Left ventricle myocardium inferior (tissue), 1 donor: ENCODE measurements at regions not wholly inside any gene's neighbourhood (a gene's known extent, or its start where the extent isn't known, plus 50 kb on each side); places are given as distances from the start of the nearest gene placed in this dataset.

Experiments used
- DNase-seq: peaks from one replicate; pipeline ENCODE4 v3.0.0-alpha.2; 2020
- H3K27ac ChIP-seq: fragments of 200-600 bp; replicated peaks from 2 replicates; pipeline ENCODE4 v1.8.0; 2021
- H3K27me3 ChIP-seq: fragments of 200-600 bp; 2 replicates; pipeline ENCODE4 v1.8.0; 2021; ENCODE audit warnings: low read depth
- H3K36me3 ChIP-seq: fragments of 200-600 bp; 2 replicates; pipeline ENCODE4 v1.8.0; 2021
- H3K4me1 ChIP-seq: fragments of 200-600 bp; 2 replicates; pipeline ENCODE4 v1.8.0; 2021
- H3K4me3 ChIP-seq: fragments of 200-600 bp; 2 replicates; pipeline ENCODE4 v1.8.0; 2021; ENCODE audit warnings: mild to moderate bottlenecking, moderate library complexity
- H3K9me3 ChIP-seq: fragments of 200-600 bp; replicated peaks from 2 replicates; pipeline ENCODE4 v1.8.0; 2021
- intact Hi-C: fragments of 100-400 bp; cut with micrococcal nuclease; formaldehyde crosslinking; loops from one replicate; pipeline ENCODE4 v1.11.0; 2022
- TF ChIP-seq, protein P1 (sequence below): fragments of 200-600 bp; IDR thresholded peaks from 2 replicates; pipeline ENCODE4 v1.8.0; 2021; ENCODE audit warnings: antibody characterized with exemption, mild to moderate bottlenecking, borderline replicate concordance
- donor health status: DM: no; HTN: yes; CAD: no; lungs with severe emphysema.

DNA sequence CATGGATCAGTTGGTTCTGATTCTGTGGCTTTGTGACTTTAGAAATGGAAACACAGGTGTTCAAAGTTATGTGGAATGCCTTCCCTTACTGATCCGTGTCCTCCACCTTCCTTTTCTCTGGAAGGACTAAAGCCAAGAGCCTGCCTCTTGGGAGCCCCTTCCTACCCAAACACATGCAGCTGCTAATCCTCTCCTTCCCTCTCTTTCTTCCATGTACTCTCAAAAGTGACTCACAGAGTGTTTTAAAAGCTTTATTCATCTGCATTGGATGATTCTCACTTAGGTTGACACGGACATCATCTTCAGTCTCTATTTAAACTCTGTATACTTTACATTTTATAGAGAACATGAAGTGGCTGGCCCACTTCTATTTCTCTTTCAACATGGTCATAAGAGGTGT, 856.5 kb upstream of the ARPP21 start:
- no peaks in the 10 kb centered on the region for H3K36me3 ChIP-seq
- no peak overlapping the region for H3K27ac ChIP-seq
- H3K9me3 ChIP-seq, result no peaks in the 10 kb centered on the region
- no peaks in the 10 kb centered on the region for H3K4me1 ChIP-seq
- DNase-seq, result no peak
- no peak overlapping the region for H3K4me3 ChIP-seq
- intact Hi-C loops, result no loop called here
- TF ChIP-seq, protein P1, sequence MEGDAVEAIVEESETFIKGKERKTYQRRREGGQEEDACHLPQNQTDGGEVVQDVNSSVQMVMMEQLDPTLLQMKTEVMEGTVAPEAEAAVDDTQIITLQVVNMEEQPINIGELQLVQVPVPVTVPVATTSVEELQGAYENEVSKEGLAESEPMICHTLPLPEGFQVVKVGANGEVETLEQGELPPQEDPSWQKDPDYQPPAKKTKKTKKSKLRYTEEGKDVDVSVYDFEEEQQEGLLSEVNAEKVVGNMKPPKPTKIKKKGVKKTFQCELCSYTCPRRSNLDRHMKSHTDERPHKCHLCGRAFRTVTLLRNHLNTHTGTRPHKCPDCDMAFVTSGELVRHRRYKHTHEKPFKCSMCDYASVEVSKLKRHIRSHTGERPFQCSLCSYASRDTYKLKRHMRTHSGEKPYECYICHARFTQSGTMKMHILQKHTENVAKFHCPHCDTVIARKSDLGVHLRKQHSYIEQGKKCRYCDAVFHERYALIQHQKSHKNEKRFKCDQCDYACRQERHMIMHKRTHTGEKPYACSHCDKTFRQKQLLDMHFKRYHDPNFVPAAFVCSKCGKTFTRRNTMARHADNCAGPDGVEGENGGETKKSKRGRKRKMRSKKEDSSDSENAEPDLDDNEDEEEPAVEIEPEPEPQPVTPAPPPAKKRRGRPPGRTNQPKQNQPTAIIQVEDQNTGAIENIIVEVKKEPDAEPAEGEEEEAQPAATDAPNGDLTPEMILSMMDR, result no peak
- H3K27me3 ChIP-seq, result no peaks in the 10 kb centered on the region

- Histone ChIP-seq H3K27me3 (no peaks in the 10 kb centered on the region), H3K36me3 (no peaks in the 10 kb centered on the region), H3K9me3 (no peaks in the 10 kb centered on the region), H3K4me3 (no peak overlapping the region), H3K4me1 (no peaks in the 10 kb centered on the region), H3K27ac (no peak overlapping the region)
- TF ChIP-seq, protein P1, result no peak
- DNase-seq, result no peak
- intact Hi-C loops, result no loop called here
Measured at GRCh38 chr3:34783876-34784275, 855.4 kb upstream of the ARPP21 start.

GRCh38 chr3:34793057-34793456, 846.3 kb upstream of the ARPP21 start:
- TF ChIP-seq, protein P1, result no peak
- H3K27ac ChIP-seq, result no peak overlapping the region
- DNase-seq, result no peak
- H3K4me3 ChIP-seq, result no peak overlapping the region
- H3K36me3 ChIP-seq, result no peaks in the 10 kb centered on the region
- H3K27me3 ChIP-seq, result no peaks in the 10 kb centered on the region
- no peaks in the 10 kb centered on the region for H3K4me1 ChIP-seq
- no peaks in the 10 kb centered on the region for H3K9me3 ChIP-seq
- intact Hi-C loops, result no loop called here

DNA sequence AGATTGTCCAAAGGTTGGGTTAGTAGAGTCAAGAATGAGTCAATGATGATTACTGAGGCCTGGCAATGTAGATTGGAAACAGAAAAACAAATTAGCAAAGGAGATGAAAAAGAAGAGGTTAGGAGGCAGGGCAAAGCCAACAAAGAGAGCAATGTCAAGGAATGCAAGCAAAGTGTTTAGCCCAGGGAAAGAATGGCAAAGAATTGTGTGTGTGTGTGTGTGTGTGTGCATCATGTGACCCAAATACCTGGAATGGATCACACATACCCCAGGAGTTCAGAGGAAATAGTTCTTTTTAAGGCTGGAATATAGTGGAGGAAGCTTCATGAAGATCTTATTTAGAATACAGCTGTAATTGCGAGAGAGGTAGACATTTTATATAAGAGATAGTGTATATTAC, 831.7 kb upstream of the ARPP21 start:
- TF ChIP-seq, protein P1, result no peak
- Histone ChIP-seq H3K4me3 (no peak overlapping the region), H3K9me3 (no peaks in the 10 kb centered on the region)

DNA sequence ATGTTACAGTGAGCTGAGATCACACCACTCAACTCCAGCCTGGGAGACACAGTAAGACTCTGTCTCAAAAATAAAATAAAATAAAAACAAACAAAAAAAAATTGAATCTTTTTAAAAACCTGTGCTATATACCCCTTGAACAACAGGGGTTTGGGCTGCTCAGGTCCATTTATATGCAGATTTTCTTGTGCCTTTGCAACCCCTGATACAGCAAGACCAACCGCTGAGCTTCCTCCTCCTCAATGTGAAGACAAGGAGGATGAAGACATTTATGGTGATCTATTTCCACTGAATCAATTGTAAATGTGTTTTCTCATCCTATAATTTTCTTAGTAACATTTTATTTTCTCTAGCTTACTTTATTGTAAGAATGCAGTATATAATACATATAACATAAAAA, 831.0 kb upstream of the ARPP21 start:
- no peaks in the 10 kb centered on the region for H3K36me3 ChIP-seq
- H3K9me3 ChIP-seq, result no peaks in the 10 kb centered on the region
- intact Hi-C loops, result no loop called here
- no peak overlapping the region for H3K4me3 ChIP-seq
- no peaks in the 10 kb centered on the region for H3K27me3 ChIP-seq
- DNase-seq, result no peak
- no peaks in the 10 kb centered on the region for H3K4me1 ChIP-seq
- TF ChIP-seq, protein P1, result no peak
- H3K27ac ChIP-seq, result no peak overlapping the region

More for the DNA sequence above, 831.7 kb upstream of the ARPP21 start:
- Histone ChIP-seq H3K27ac (no peak overlapping the region), H3K36me3 (no peaks in the 10 kb centered on the region), H3K4me1 (no peaks in the 10 kb centered on the region), H3K27me3 (no peaks in the 10 kb centered on the region)
- intact Hi-C loops, result no loop called here
- no peak for DNase-seq

- TF ChIP-seq, protein P1, result no peak
- H3K36me3 ChIP-seq, result no peaks in the 10 kb centered on the region
- H3K27me3 ChIP-seq, result no peaks in the 10 kb centered on the region
- peaks cover 19% of the 10 kb centered on the region for H3K9me3 ChIP-seq
- no peak overlapping the region for H3K4me3 ChIP-seq
- intact Hi-C loops, result no loop called here
- H3K27ac ChIP-seq, result no peak overlapping the region
- no peak for DNase-seq
- H3K4me1 ChIP-seq, result no peaks in the 10 kb centered on the region
Measured at GRCh38 chr3:34828847-34829246, 810.5 kb upstream of the ARPP21 start.
